Brain microvascular endothelial cell (primary cell): ENCODE measurements at regions not wholly inside any gene's neighbourhood (a gene's known extent, or its start where the extent isn't known, plus 50 kb on each side); places are given as distances from the start of the nearest gene placed in this dataset.
"Not testable (repeated sequence)": the region's sequence is repeated elsewhere in the genome, so short reads cannot be mapped to it uniquely, and the experiment has no call there.

Experiments
- DNase-seq: peaks from one replicate; pipeline ENCODE4 v3.0.0-alpha.2; 2020
- H3K27ac ChIP-seq: fragments of 250-450 bp; sonication (Bioruptor Pico); 2 replicates; pipeline ENCODE4 v1.5.1; 2020; ENCODE audit warnings: mild to moderate bottlenecking, moderate library complexity
- H3K27me3 ChIP-seq: fragments of 250-450 bp; sonication (Bioruptor Pico); replicated peaks from 2 replicates; pipeline ENCODE4 v1.5.1; 2020; ENCODE audit warnings: mild to moderate bottlenecking
- H3K36me3 ChIP-seq: fragments of 250-450 bp; sonication (Bioruptor Pico); replicated peaks from 2 replicates; pipeline ENCODE4 v1.5.1; 2020; ENCODE audit warnings: mild to moderate bottlenecking
- H3K4me3 ChIP-seq: 2 replicates; pipeline ENCODE4 v1.5.1; 2011; ENCODE audit warnings: low read depth, mild to moderate bottlenecking, control low read depth, low read length, moderate library complexity
- in situ Hi-C: cut with HindIII; loops from 2 replicates; pipeline ENCODE4 v1.10.0; 2017; ENCODE audit warnings: low sequenced_read_pairs, low pct_ligation_motif_present
- TF ChIP-seq, protein P1 (sequence below): IDR thresholded peaks from 2 replicates; pipeline ENCODE4 v1.5.1; 2011; ENCODE audit warnings: low read depth, mild to moderate bottlenecking, moderate library complexity, low read length, control low read depth, inconsistent platforms; ENCODE audit errors: missing control alignments

DNA sequence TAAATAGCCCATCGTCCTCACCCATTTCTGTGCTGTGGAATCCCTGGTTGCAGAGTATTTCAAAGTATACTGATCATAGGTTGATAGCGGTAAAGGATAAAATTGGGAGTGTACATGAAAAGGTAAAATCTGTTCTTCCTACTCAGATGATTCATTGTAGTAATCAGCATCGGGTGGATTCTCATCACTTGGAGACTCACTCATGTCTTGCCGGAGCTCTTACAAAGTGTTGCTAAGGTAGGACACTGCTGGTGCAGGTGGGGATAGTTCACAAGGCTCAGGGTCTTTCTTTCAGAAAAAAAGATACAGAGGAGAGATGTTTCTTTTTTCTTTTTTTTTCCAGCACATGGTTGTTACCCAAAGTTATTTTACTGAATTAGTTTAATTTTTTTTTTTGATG, 84.8 kb downstream of the MTNR1B start:
- Histone ChIP-seq H3K36me3 (no peaks in the 10 kb centered on the region), H3K4me3 (no peak overlapping the region), H3K27me3 (no peaks in the 10 kb centered on the region), H3K27ac (peak overlapping the region; percentile 22)
- in situ Hi-C loops, result no loop called here
- TF ChIP-seq, protein P1, sequence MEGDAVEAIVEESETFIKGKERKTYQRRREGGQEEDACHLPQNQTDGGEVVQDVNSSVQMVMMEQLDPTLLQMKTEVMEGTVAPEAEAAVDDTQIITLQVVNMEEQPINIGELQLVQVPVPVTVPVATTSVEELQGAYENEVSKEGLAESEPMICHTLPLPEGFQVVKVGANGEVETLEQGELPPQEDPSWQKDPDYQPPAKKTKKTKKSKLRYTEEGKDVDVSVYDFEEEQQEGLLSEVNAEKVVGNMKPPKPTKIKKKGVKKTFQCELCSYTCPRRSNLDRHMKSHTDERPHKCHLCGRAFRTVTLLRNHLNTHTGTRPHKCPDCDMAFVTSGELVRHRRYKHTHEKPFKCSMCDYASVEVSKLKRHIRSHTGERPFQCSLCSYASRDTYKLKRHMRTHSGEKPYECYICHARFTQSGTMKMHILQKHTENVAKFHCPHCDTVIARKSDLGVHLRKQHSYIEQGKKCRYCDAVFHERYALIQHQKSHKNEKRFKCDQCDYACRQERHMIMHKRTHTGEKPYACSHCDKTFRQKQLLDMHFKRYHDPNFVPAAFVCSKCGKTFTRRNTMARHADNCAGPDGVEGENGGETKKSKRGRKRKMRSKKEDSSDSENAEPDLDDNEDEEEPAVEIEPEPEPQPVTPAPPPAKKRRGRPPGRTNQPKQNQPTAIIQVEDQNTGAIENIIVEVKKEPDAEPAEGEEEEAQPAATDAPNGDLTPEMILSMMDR, result no peak
- DNase-seq, result peak; percentile 11

DNA sequence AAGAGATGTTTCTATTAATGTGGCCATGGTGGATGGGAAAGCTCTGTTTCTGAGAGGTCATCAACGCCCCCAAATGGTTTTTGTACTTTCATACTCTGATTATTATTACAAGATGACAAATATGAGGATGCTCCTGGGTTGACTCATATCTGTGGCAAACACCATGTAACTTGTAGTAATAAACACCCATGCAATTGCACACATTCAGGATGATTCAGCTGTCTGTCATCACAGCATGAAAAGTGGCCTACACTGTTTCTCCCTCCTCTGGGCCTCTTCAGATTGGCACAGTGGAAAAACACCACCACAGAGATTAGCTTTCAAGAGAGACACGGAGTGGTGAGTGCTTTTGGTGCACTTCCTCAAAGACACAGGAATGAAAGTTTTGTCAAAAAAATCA, 85.4 kb downstream of the MTNR1B start:
- Histone ChIP-seq H3K27ac (peak overlapping the region; percentile 54), H3K4me3 (no peak overlapping the region), H3K27me3 (no peaks in the 10 kb centered on the region), H3K36me3 (no peaks in the 10 kb centered on the region)
- peak; percentile 97 for DNase-seq
- TF ChIP-seq, protein P1, result no peak
- in situ Hi-C loops, result no loop called here

DNA sequence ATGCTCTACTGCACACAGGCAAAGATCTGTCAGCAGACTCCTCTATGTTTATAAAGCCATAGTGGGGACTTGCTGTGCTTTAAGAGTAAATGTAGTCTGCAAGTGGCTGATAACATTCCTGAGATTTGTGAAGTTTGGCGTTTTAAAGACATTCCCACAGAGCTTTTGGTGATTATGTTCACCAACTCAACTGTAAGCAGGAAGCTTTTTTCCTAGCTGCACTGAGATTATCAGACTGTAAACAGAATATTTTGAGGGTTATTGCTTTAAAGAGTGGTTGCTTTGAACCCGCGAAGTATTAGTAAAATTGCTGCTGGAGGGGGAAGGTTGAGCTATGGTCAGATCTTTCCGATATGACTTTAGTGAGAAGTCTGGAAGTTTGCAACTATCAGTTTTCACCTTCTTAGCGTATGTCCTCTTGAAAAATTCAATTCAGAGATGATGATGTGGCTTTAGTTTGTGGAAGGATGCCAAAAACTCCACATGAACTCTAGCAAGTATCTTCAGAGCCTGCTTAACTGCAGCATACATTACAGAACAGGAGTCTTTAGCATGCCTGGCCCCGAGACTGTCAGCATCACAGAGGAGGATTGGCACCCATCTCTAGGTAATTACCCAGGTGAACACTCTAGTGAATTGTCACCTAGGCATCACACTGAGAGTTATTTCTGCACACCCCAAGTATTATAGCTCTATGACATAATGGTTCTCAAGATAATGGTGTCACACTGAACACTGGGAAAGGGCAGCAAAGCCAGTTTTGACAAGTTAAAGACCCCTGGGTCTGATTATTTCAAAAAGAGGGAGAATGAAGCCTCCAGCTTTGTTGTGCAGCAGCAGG, 89.9 kb downstream of the MTNR1B start:
- peak; percentile 71 for DNase-seq
- Histone ChIP-seq H3K27me3 (no peaks in the 10 kb centered on the region), H3K36me3 (no peaks in the 10 kb centered on the region), H3K4me3 (no peak overlapping the region), H3K27ac (peak overlapping the region; percentile 35)
- TF ChIP-seq, protein P1, result no peak
- in situ Hi-C loops, result no loop called here

DNA sequence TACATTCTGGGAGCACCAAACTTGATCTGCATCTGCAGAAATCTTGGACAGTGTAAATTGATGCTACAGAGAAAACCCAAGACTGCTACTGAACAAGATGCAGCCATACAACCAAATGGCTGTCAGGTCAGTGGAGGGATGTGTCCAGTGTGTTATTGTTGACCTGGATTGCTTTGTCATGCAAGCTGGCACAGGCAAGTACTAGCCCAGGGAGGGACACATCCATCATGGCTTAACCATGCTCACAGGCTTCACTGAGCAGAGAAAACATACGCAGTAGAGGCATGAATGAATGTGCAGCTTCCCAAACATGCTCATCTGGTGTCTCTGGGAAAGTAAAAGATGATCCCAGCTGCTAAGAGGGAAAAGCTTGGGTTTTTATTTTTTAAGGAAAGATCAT, 93.6 kb downstream of the MTNR1B start:
- Histone ChIP-seq H3K36me3 (no peaks in the 10 kb centered on the region), H3K4me3 (no peak overlapping the region), H3K27ac (no peak overlapping the region), H3K27me3 (no peaks in the 10 kb centered on the region)
- DNase-seq, result no peak
- in situ Hi-C loops, result no loop called here
- TF ChIP-seq, protein P1, result no peak

DNA sequence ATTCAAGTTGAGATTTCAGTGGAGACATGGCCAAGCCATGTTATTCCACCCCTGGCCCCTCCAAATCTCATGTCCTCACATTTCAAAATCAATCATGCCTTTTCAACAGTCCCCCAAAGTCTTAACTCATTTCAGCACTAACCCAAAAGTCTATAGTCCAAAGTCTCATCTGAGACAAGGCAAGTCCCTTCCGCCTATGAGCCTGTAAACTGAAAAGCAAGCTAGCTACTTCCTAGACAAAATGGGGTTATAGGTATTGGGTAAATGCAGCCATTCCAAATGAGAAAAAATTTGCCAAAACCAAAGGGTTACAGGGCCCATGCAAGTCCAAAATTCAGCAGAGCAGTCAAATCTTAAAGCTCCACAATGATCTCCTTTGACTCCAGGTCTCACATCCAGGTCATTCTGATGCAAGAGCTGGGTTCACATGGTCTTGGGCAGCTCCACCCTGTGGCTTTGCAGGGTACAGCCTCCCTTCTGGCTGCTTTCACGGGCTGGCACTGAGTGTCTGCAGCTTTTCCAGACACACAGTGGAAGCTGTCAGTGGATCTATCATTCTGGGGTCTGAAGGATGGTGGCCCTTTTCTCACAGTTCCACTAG, 95.7 kb downstream of the MTNR1B start:
- H3K36me3 ChIP-seq, H3K27me3 ChIP-seq, in situ Hi-C loops, H3K27ac ChIP-seq, H3K4me3 ChIP-seq: not testable (repeated sequence)
- DNase-seq, result peak; percentile 16
- TF ChIP-seq, protein P1, result peak; percentile 57
